ENCODE measurements at regions not wholly inside any gene's neighbourhood (a gene's known extent, or its start where the extent isn't known, plus 50 kb on each side); places are given as distances from the start of the nearest gene placed in this dataset.

- TF ChIP-seq, protein P1, sequence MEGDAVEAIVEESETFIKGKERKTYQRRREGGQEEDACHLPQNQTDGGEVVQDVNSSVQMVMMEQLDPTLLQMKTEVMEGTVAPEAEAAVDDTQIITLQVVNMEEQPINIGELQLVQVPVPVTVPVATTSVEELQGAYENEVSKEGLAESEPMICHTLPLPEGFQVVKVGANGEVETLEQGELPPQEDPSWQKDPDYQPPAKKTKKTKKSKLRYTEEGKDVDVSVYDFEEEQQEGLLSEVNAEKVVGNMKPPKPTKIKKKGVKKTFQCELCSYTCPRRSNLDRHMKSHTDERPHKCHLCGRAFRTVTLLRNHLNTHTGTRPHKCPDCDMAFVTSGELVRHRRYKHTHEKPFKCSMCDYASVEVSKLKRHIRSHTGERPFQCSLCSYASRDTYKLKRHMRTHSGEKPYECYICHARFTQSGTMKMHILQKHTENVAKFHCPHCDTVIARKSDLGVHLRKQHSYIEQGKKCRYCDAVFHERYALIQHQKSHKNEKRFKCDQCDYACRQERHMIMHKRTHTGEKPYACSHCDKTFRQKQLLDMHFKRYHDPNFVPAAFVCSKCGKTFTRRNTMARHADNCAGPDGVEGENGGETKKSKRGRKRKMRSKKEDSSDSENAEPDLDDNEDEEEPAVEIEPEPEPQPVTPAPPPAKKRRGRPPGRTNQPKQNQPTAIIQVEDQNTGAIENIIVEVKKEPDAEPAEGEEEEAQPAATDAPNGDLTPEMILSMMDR (IDR thresholded peaks at IDR 0.05; ENCODE audit: low read depth, low read length): no peak
- TF ChIP-seq MAX (IDR thresholded peaks at IDR 0.05; ENCODE audit: low read depth, low read length) (no peak), POLR2A (IDR thresholded peaks at IDR 0.05; ENCODE audit: extremely low read depth, insufficient read length) (no peak)
Measured at GRCh38 chr11:134506046-134506445, 94.0 kb upstream of the B3GAT1 start.

Measured in NB4 (cell line).